GM19043 (cell line): ENCODE measurements at regions not wholly inside any gene's neighbourhood (a gene's known extent, or its start where the extent isn't known, plus 50 kb on each side); places are given as distances from the start of the nearest gene placed in this dataset.

Experiments
- ATAC-seq: cut with Tn5 transposase; IDR thresholded peaks from one replicate; pipeline ENCODE4 v1.9.1; 2021; ENCODE audit warnings: low read depth; ENCODE audit not compliant: unreplicated experiment

DNA sequence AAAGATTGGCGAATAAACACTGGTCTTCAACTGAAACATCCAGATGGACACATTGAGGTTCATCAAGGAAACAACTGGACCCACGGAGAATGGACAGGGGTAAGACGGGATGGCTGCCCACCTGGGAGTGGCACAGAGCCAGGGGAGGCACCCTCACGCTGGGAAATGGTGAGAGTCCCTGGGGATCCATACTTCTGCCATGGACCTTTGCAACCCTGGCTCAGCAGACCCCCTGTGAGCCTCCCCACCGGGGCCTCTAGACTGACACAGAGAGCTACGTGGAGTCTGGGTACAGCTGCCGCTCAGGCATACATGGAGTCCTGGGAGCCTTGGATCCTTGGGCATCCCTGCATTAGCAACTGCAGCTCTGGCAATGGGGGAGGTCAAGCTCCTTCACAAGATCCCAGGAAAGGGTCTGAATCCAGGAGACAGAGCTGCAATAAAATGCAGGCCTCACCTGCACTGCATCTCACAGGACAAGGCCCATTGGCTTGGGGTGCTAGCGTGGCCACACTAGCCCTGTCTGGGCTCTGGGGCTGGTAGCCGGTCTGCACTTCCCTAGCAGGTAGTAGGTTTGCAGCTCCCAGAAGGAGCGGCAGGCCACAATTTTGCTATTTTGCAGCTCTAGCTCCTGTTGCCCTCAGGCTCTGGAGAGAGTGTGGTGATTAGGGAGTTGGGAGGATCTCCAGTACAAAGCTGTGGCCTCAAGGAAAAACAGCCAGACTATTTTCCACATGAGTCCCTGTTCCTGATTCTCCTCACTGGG, 496.4 kb upstream of the LRRC4C start:
- no peak for ATAC-seq

DNA sequence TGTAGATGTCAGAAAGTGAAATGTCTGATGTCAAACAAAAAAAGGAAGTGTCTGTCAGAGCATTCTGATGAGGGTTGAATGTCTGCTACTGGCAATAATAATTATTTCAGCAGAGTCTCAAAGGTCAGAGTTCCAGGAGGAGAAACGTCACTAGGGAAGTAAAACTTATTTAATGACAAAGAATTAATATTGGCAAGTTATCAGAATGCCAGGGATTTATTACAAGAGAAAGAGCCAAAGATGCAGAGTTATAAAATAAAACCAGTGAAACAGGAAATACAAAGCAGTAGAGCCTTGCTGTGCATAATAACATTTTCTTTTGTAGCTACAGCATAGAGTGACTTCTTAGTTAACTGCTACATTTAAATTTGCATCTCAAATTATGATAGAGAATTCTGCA, 504.0 kb upstream of the LRRC4C start:
- no peak for ATAC-seq

DNA sequence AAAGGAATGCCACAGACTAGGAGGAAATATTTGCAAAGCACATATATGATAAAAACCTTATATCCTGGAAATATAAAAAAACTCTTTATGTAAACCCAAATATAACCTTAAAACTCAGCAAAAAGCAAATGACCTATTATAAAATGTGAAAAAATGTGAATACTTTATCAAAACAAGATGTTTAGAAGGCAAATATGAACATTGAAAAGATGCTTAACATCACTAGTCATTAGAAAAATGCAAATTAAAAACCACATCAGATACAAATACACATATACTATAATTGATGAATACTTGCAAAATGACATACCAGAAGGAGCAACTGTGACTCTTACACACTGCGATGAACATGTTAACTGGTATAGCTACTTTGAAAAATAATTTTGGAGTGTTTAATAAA, 511.2 kb upstream of the LRRC4C start:
- no peak for ATAC-seq

DNA sequence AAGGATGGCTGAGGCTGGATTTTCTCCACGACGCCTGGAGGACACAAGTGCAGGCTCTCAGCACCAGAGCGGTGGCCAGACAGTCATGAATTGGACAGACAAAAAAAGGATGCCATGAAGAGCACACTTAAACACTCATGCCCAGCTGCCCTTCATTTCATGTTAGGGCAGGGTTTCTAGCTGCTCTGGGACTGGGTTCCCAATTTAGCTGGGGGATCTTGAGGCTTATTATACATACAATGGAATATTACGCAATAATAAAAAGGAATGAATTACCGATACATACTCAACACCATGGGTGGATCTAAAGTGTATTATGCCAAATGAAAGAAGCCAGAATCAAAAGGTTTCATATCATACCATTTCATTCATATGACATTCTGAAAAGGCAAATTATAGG, 512.1 kb upstream of the LRRC4C start:
- ATAC-seq = no peak

DNA sequence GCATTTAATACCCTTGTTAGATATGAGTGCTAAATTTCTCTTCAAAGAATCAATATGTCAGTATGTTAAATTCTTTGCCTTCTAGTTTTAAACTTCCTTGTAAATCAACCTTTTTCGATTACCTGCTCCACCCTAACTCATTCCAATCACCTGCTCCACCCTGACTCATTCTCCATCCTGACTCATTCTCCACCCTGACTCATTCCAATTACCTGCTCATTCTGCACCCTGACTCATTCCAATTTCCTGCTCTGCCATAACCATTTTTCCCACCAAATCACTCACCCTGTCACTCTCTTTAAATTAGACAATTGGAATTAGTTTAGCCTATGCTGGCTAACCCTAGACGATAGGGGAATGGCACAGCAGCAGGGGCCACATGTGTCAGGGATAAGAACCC, 519.5 kb upstream of the LRRC4C start:
- ATAC-seq = no peak

DNA sequence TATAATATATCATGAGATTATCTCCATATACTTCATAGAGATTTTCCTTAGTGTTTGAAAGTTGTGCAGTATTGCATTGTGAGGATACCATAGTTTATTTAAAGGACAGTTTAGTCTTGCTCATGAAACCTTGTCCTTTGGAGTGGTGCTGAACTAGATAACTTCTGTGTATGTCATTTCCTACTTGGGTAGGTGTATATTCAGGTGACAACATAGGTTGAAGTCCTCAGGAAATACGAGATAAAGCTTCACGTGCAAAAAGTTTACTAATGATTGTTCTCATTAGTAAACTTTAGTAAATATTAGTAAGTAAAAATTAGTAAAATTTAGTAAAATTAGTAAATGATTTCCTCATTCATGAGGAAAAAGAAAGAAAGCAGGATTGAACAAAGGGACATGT, 521.3 kb upstream of the LRRC4C start:
- no peak for ATAC-seq

DNA sequence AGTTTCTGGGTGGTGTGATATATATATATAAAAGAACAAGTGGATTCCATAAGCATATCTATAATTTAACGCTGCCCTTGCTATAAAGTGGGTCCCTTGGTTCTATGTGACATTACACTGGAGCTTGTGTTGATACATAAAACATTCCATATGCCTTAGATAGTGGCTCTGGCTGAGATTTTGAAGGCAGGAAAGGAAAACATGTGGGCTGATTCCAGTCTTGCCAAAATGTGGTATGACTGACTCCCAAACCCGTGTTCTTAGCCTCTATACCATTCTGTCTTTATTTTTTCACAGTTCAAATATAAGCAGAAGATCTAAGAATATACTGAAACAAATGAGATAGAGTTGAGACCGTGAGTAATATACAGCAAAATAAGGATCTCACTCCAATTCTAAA, 522.8 kb upstream of the LRRC4C start:
- no peak for ATAC-seq

DNA sequence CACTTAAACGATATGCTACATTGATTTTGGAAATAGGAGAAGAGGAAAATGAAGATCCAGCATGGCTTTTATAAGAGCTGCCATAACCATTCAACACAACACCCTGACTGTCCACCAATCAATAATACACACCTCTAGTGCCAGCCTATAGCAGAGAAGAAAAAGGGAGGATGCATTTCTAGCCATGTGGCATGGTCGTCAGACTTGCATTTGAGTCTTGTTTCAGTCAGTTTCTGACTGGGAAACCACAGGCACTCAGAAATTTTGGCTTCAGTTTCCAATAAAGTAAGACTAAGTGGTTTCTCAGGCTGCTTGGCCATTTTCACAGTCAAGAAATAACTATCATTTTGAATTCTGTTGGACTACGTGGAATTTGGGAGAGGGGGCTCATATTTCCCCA, 523.5 kb upstream of the LRRC4C start:
- ATAC-seq = no peak

DNA sequence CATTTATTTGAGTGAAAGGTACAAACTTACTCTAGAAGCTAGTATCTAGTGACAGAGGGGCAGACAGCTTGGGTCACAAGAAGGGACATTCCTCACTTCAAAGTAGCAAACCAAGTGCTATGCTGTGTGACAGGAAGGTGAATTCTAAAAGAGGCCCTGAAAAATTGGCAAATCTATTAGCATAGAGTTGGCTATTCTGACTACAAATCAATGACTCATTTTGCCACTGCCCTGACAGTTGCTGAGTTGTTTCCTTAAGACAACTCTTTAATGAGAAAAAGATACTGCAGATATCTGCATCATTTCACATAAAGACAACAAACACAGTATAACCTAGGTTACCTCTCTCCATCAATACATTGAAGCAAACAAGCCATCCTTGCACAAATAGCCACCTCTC, 524.0 kb upstream of the LRRC4C start:
- ATAC-seq = no peak

DNA sequence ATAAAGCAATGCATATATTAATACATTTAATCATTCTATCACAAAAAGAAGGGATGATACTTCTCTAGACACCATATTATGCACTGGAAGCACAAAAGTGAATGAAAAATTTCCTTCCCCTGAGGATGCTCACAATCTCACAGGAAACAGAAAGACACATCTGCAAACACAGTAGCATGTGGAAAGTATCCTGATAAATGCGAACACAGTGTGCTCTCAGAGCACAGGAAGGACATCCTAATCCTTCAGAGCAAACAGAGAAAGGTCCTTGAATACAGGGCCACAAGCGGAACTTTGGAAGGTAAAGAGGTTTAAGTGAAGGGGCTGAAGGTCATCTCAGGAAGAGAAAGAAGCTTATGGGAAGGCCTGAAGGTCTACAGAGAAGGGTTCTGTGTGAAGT, 524.6 kb upstream of the LRRC4C start:
- ATAC-seq = no peak

DNA sequence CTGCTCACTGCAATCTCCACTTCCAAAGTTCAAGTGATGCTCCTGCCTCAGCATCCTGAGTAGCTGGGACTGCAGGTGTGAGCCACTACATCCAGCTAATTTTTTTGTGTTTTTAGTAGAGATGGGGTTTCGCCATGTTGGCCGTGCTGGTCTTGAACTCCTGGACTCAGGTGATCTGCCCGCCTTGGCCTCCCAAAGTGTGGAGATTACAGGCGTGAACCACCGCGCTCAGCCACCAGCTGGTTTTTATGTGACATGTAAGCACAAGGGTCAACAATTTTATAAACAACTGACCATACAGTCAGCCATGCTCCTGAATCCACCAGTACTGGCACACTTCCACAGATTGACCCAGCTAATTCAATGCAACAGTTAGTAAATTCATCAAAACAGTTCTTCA, 526.3 kb upstream of the LRRC4C start:
- ATAC-seq = no peak

DNA sequence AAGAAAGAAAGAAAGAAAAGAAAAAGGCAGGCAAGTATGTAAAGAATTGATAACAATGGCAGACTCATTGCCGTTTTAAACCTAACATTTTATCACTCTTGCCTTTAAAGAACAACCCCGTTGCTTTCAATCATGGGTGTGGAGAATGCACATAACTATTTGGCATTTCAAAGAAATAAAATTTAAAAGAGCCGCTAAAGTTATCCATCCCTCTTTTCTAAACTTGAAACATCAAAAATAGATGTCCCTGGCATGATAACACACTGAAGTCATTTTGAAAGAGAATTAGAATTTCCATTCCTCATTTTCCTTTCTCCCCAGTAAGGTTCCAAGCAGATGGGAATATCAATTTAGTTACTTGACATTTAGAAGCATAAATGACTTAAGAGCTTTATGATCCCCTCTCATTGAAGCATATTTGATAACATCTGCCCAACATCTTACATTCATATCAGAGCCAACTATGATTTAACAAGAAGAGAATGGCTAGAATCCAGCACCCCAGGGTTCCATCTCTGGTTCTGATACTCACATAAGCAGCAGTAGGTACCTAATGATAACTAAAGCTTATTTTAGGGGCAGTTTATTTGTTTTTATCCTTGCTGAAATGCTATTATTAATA, 529.6 kb upstream of the LRRC4C start:
- ATAC-seq = no peak

DNA sequence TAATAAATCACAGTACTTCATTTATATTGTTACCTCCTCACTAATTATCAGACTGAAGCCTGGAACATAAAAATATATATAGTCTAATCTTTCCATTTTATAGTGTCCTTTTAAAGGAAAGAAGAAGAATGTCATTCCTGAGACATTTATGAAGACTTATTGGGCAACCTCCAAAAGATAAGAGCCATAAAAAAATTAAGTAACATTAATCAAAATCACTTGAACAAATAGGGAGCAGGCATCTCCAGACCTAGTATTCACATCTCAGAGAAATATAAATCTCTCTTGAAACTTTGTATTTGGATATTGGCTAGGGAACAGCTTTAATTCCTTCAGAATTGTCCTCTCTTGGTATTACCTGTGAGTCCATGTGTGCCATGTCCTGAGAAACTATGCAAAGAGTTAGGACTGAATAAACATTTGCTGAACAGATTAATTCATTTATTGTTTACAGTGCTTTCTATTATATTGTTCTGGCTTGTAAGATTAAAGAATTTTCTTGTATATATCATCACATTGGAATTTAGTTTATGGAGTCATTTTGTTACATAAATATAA, 530.5 kb upstream of the LRRC4C start:
- ATAC-seq = no peak

DNA sequence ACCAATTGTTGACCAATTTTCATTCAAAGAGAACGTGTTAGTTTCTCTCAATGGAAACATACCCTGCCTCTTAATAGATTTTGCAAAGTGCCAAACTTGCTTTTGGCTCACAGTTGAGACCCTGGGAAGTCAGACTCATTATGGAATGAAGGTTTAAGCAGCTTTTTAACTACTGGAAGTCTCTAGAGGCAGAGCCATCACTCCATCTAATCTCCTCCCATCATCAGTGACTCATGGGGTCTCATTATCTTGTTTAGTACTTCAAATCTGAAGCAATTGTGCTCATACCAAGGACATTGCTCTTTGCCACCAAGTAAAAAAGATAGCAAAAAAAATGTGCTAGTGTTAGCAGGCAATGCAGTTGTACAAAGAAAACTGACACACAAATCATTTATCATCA, 537.1 kb upstream of the LRRC4C start:
- ATAC-seq = no peak

DNA sequence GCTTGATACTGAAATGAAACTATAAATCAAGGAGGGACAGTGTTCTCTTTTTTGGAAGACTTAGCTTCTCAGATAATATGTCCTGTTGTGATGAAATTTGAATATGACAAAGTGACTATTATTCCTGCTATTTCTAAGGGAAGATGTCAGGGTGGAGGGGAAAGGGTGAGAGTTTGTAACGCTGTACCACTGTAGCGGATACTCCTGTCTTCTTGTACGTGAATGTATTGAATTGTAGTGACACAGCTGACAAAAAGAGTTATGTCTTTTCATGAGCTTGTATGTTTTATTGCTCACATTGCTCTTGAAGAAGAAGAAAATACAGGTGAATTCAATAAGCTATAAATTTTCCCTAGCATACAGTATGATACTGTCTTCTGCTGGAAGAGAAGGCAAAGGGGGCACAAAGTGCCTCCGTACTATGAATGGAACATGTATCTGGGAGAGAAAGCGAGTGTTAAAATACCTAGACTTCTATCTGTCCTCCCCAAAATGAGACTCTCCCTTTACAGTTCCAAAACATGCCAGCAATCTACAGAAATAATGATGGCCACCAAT, 538.5 kb upstream of the LRRC4C start:
- ATAC-seq = no peak

DNA sequence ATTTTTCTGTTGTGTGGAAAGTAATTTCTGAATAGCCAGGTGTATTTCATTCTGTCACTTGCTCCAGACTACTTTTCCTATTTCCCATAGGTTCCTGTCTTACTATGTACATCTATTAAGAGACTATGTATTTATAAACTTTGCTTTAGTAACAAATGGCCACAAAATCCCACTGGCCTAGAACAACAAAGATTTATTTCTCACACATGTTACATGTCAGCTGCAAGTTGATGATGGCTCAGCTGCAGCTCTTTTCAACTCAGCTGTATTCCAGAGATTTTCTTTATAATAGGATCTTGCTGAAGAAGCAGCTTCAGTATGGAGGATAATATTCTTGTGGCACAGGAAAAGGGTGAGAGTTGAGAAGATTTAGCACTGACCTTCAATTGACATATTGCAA, 539.6 kb upstream of the LRRC4C start:
- no peak for ATAC-seq

DNA sequence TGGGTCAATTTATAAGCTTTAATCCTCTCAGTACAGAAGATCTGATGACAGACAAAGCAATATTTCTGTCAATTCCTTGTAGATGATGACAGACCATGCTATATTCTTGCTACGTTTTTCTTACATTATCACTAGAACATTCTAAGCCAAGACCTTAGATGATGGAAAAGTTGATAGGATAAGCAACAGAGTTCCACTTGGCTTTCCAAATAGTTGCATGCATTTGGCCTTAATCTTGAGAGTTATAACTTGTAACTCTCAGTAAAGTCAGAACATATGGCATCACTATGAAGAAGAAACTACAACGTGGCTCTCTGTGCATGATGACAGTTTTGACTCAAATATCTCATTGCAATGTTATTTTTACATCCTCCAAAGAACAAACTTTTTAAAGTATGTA, 544.3 kb upstream of the LRRC4C start:
- no peak for ATAC-seq

DNA sequence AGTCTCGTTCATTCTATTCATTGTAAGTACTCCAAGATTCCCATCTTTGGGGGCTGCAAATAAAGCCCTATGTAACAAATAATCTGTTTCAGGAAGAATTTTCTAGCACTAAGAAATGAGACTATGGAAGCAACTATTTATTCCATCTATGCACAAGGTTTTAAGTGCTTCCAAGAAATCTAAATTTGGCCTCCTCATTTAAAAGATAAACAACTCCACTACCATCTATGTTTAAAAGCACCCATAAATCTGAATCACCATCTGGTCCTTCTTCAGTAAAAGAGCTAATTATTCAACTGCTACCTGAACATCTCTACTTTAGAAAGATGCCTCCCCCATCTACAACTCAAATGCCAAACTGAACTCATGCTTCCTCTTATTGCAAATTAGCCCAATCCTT, 547.3 kb upstream of the LRRC4C start:
- no peak for ATAC-seq

DNA sequence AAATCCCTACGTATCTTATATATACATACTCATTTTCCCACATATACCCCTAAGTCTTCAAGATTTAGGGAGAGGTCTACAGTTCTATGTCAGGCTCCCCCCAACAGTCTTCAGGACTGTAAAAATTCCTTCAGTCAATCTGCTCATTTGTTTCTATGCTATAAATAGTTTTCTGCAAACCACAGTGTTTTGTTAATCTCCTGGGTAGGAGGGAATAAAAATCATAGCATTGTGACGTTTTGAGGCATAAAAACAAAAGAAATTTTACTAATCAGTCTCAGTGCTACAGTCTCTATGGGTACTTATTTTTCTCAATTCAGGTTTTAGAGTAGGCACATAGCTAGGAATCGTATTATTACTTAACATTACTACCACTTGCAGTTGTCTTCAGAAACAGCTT, 552.8 kb upstream of the LRRC4C start:
- ATAC-seq = no peak

DNA sequence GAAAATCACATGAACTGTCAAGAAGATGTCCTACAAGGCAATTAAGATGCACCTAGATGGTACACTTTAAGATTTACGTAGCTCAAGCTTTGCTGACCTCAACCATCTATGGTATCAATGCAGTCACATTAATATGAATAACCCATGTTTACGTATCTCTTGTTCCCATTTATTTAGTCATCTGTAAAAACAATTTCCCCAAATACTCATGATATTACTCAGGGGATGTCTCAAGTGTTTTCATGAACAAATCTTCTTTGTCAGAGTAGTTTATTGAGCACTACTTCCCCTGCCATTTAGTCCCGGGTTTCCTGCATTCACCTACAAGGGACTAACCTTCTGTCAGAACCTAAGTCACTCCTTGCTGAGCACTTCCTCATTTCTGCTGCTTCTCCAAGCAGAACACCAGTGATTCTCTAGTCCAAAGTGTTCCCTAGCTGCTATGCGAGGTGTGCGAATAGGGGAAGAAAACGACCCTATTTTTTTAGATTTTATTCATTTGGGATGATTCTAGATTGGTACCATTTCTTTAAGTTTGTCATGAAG, 554.3 kb upstream of the LRRC4C start:
- no peak for ATAC-seq

DNA sequence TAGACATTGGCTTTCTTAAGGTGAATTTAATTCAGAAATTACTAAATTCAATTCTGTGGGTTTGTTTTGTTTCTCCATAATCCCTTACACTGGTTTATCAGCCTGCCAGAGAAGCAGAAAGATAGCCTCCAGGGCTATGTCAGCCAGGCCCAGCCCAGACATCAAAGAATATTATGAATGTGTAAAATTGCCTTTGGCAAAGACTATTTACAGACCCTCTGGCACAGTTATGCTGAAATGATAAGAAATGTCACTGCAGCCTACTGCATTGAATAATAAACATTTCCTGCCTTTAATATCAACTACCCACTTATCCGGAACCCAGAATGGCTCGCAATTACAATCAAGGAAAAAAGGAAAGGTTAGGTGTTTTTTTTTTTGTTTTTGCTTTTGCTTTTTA, 562.5 kb upstream of the LRRC4C start:
- ATAC-seq = no peak

DNA sequence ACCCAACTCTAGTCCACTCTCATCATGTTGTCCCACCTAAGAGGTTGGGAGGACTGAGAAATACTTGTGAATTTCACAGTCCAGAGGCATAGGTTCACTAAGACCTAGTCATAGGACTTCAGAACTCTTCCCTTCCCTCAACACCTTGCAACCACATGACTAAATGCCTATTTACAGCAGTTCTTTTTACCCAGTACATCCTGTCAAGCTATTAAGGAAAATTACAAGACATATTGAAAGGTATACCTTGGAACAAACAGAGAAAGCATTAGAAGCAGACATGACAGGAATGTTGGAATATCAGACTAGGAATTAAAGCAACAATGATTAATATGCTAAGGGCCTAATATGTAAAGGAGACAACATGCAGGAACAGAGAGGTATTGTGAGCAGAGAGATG, 563.8 kb upstream of the LRRC4C start:
- ATAC-seq = no peak
